GM19463 (cell line): ENCODE measurements at regions not wholly inside any gene's neighbourhood (a gene's known extent, or its start where the extent isn't known, plus 50 kb on each side); places are given as distances from the start of the nearest gene placed in this dataset.

ENCODE experiments used
- ATAC-seq: cut with Tn5 transposase; IDR thresholded peaks from one replicate; pipeline ENCODE4 v1.9.1; 2021; ENCODE audit warnings: mild to moderate bottlenecking, moderate library complexity; ENCODE audit not compliant: unreplicated experiment

DNA sequence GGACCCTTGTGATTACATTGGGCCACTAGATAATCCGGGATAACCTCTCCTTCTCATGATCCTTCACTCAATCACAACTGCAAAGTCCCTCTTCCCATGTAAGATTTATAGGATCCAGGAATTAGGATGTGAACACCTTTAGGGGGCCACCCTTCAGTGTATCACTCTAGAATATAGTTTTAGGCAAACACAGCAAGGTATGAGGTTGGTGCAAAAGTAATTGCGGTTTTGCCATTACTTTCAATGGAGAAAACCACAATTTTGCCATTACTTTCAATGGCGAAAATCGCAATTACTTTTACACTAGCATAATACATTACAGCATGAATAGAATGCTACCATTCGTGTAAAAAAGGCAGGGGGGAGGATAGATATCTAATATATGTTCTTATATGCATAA, 104.0 kb downstream of the BAMBI start:
- ATAC-seq = no peak

DNA sequence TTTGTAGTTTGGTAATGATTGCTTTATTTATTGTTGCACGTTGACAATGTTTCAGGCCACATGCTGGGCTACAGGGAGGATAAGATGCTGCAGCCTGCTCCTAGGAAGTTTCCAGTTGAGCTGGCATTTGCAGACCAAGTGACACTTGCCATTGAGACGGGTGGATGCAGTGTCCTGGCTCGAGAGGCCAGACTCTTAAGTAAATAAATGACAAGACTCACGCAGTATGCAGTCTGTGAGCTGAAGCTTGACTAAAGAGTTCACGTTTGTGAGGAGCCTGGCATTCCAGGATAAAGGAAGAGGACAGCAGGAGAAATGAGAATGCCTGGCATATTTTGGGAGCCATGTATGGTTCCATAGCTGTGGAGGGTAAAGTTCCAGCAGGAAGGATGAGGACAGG, 105.8 kb downstream of the BAMBI start:
- no peak for ATAC-seq

DNA sequence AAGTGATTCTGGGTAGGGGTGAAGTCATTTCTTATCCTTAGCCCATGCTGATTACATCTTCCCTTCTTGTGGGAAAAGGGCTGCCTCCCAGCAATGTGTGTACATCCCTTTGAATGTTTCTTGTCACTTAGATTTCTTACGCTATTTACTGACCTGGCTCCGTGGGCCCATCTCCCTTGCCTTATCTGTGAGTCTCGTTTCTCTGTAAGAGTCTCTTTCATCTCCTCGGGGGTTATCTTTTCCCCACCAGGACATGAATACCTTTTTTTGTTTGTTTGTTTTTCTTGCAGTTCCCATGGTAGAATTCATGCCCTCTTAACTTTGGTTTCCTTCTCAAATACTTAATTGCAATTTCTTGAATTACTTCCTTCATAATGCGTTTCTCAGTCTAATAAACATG, 107.7 kb downstream of the BAMBI start:
- no peak for ATAC-seq

DNA sequence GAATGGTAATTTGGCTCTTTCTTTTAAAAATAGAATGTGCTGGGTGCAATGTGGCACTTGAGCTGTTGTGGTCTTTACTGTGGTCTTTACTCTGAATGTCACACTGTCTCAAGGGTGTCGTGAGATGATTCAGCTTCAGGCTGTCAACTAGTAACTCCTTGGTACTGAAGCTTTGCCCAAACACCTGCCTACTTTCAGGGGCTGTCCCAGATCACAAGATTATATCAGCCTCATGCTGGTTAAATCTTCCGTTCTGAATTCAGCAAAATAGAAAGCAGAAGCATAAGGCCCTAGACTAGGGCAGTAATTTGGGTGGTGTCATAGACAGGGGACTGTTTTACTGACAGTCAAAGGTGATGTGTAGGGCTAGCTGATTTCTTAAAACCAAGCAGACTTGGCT, 110.9 kb downstream of the BAMBI start:
- ATAC-seq = peak; percentile 94

DNA sequence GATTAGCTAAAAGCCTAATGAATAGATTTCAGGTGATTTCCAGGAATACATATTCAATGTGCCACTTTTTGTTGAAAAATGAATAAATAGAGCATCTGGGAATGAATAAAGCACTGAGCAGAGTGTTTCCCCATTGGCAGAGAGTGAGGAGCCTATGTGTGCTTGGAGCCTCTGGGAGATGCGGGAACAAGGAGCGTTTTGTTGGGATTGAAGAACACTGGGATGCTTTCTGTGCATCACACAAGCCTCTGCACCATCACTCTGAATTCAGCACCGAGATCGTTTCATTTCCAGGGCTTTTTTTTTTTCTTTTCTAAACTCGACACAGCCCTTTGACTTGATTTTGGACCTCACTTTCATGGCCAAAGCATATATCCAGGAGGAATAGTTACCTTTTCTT, 111.4 kb downstream of the BAMBI start:
- no peak for ATAC-seq

DNA sequence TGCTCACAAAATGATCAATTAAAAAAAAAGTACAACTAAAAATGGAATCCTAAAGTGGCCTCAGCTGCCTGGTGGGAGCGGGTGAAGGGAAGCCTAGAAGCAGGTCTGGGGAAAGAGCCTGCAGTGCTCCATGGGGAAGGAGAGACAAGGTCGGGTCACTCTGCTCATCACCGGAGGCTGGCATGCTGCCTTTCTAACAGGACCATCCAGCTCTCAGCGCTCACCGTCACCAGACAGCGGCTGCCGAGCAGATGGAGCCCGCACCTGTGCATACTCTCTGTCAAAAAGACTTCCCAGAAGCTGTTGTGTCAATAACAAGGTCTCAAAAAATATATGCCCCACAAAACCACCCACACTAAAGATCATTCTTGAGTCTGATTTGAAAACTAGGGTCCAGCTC, 112.8 kb downstream of the BAMBI start:
- no peak for ATAC-seq

DNA sequence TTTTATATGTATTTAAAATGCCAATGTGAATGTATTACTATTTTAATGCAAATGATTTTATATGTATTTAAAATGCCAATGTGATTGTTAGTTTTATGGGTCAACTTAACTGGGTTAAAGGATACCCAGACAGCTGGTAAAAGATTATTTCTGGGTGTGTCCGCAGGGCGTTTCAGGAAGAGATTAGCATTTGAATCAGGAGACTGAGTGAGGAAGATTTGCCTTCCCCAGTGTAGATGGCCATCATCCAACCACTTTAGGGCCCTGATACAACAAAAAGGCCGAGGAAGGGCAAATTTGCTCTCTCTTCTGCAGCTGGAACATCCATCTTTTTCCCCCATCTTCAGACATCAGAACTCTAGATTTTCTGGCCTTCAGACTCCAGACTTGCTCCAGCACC, 116.2 kb downstream of the BAMBI start:
- no peak for ATAC-seq

DNA sequence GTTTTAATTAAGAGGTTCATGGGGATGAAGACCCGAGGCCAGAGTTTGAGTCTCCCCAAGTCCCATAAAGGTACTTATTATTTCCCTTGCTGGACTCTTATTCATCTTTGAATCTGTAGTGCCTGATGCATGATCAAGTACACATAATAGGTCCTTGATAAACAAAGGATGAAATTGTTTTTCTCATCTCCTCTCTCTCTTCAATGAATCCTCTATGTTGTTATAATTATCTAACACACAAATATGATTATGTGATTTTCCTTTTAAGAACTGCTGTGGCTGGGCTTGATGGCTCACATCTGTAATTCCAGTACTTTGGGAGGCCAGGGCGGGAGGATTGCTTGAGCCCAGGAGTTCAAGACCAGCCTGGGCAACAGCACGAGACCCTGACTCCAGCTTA, 117.7 kb downstream of the BAMBI start:
- no peak for ATAC-seq

DNA sequence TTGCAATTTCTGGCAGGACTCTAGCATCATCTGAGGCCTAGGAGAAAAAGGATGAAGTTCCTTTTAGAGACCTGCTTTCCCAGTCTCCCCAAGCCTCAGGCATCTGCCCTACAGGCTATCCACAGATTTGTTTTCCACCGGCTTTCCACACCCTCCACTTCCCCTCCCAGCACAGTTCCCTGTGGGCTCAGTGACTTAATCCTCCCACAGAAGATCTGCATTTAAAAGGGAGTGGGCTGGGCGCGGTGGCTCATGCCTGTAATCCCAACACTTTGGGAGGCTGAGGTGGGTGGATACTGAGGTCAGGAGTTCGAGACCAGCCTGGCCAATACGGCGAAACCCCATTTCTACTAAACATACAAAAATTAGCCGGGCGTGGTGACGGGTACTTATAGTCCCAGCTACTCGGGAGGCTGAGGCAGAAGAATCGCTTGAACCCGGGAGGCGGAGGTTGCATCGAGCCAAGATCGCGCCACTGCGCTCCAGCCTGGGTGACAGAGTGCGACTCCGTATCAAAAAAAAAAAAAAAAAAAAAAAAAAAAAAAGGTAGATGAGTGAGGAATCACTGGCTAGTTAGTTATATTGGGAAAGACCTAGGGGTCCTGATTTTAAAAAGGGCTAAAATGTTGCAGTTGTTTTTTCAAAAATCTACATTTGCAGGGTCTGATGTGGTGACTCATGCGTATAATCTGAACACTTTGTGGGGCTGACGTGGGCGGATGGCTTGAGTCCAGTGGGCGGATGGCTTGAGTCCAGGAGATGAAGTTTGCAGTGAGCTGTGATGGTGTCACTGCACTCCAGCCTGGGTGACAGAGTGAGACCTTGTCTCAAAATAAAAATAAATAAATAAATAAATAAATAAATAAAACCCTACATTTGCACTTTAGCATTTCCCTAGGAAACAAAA, 119.5 kb downstream of the BAMBI start:
- ATAC-seq = no peak

DNA sequence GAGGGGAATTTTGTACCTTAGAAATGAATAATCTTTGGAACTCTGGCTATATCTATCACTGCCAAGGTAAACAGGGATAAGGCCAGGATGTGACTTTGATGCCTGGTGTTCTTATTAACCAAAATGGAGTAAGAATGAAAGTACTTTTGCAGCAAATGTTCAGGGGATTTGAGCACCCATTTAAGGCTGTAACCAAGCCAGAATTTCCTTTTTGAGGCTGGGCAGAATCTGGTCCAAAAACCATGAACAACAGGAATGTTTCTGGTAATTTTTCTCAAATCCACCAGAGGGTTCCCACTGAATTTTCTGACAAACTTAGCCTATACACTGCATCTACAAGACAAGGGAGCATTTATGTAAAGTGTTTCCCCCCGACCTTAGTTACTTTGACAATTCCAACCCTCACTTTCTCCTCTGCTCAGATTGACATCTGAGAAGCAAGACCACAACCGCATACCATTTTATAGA, 120.6 kb downstream of the BAMBI start:
- ATAC-seq = no peak

DNA sequence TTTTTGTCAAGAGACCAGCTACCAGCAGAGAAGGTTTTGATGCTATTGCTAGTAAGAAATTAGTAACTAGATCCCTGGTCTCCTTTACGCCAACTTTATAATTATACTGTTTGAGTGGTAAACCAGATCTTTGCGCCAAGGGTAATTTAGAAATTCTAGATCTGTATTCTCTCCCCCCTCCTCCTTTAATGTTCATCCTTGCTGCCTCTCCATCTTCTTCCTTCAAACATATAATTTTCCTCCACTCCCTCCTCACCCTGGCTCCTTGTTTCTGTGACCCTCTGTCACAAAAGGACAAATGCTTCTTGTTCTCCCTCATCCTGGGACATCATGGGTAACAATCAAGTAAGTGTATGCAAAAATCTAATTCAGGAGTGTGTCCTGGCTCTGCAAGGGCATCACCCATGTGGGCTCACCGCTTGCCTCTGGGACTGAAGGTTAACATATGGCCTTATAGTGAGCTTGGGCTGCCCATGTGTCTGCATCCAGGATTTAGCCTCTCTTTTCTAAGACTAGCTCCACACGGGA, 121.2 kb downstream of the BAMBI start:
- ATAC-seq = no peak

DNA sequence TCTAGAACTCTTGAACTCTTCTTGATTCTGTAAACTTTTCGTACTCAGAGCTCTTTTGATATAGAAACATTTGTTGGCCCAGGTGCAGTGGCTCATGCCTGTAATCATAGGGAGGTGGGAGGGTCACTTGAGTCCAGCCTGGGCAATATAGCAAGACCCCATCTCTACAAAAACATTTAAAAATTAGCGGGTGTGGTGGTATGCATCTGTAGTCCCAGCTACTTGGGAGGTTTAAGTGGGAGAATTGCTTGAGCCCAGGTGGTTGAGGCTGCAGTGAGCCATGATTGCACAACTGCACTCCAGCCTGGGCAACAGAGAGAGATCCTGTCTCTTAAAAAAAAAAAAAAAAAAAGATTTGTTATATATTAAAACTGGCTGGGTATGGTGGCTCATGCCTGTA, 121.6 kb downstream of the BAMBI start:
- ATAC-seq = no peak

DNA sequence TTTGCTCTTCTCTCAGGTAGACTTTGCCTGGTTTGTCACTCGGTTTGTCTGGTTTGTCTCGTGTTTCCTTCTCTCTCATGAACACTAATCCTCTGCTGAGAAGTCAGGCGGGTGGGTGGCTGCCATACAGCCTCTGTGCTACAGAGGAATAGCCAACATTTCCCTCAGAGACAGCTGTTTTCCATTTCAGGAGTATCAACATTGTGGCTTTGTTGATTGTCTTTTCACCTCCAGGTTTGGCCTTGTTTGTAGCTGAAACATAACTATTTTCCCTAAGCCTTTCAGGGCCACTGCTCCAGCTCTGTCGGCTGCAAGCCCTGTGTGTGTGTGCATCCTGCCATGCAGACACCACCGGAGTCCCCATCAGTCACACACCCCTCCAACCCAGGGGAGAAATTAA, 122.8 kb downstream of the BAMBI start:
- no peak for ATAC-seq

DNA sequence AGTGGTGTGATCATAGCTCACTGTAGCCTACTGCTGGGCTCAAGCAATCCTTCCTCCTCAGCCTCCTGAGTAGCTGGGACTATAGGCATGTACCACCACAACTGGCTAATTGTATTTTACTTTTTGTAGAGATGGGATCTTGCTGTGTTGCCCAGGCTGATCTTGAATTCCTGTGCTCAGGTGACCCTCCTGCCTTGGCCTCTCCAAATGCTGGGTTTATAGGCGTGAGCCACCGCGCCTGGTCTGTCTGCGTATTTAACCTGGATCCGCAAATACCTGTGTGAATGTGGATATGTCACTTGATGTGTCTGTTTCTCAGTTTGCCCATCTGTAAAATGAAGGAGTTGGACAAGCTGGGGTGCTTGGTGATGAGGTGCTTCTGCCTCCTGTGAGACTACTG, 123.9 kb downstream of the BAMBI start:
- ATAC-seq = no peak

DNA sequence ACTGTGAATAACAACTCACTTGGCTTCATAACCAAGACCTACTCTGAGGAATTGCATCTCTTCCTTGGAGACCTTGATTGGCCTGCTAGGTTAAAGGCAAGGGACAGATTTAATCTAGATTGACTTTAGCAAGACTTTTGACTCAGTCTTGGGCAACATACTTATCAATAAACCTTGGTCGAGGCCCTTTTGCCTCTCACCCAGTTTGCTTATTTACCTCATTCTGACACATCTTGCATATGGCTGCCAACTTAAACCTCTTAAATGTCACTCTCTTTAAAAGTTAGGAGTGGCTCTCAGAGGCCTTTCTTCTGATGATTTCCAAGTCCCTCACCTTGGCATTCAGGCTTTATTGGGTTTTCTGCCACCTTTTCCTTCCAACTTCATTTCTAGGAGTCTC, 124.5 kb downstream of the BAMBI start:
- no peak for ATAC-seq

DNA sequence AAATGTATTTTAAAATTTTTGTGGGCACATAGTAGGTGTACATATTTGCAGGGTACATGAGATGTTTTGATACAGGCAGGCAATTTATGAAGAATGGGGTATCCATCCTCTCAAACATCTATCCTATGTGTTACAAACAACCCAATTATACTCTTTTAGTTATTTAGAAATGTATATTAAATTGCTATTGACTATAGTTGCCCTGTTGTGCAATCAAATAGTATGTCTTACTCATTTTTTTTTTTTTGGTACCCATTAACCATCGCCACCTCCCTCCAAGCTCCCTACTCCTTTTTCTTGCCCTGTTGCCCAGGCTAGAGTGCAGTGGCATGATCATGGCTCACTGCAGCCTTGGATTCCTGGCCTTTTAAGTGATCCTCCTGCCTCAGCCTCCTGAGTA, 128.1 kb downstream of the BAMBI start:
- ATAC-seq = no peak

DNA sequence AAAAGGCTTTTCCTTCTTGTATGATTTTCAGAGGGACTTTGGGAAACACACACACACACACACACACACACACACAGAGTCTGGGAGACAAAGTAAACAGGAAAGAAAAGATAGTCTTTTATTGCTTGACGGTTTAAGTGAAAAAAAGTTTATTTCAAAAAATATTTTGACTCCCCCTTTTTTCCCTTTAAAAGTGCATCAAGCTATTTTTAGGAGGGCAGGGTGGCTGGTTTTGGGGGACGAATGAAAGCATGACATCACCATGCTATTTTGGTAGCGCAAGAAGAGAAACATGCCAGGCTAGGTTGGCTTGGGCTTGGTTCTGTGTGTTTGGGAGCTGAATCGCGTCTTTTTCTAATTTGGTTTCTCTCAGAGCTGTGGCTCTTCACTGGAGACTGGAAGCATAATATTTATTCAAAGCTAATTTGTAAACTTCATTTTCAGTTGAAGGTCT, 129.2 kb downstream of the BAMBI start:
- ATAC-seq = no peak

DNA sequence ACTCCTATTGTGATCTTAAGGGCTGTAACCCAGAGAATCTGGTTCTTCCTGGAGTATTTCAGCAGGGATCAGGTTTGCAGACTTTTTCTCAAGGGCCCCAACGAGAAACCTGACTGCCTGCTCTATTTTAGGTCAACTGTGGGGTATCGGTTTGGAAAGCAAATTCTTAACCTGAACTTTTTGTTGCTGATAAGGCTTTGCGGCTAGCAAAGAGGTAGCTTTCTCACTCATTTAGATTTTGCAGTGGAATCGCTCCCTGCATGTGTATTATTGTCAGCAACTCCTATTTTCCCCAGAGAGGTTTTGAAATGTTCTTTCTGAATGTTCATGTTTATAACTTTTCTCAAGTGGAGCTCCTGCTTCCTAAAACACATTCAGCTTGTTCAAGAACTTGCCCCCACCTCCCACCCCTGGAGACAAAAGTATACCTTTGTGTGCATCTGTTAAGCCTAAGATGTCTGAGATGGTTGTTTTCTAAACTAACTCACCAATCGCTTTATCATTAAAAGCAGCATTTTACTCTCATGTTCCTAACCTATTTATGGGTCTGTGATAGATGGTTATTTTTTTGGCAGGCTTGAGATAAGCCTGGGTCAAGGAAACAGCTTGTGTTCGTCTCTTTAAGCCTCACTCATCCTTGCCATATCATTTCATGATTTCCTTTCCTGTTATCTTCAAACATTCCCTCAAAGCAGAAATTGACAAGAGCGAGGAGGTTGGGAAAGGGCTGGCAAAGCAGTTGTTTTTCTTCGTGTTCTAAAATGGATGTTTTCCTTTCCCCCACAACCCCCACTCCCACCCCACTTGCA, 129.8 kb downstream of the BAMBI start:
- no peak for ATAC-seq

DNA sequence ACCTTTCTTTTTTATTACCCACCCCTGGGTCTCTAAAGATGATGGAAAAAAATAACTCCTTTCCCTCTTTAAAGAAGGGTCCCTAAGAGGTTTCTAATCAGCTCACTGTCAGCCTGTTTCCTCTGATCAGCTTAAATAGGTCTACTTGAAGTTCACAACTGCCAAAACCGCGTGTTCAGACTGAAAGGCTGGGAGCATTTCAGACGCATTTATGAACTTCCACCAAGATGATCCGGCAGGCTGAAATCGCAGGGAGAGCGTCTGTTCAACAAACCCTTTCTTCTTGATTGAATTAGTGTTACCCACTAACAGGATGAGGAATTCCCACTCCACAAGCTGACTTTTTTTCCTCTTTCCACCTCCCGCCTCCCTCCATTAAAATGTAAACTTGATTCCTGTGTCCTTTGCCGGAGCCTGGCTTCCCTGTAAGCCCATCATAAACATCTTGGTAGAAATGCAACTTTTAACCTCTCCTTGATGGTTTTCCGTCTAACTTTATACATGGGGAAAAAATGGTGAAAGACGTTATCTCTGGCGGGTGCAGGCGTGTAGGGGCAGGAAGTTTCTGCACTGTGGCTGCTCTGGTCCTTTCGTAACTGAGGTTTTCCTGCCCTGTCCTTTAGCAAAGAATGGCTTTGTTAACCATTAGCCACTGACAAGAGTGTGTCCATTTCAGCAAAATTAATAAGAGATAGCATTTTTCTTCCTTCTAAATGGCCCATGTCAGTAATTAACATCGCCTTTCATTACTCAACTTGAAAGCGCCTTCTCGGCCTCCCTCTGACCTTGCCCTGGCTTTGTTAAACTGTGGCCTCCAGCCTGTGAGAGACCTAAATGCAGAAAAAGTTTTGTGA, 130.7 kb downstream of the BAMBI start:
- peak; percentile 74 for ATAC-seq

DNA sequence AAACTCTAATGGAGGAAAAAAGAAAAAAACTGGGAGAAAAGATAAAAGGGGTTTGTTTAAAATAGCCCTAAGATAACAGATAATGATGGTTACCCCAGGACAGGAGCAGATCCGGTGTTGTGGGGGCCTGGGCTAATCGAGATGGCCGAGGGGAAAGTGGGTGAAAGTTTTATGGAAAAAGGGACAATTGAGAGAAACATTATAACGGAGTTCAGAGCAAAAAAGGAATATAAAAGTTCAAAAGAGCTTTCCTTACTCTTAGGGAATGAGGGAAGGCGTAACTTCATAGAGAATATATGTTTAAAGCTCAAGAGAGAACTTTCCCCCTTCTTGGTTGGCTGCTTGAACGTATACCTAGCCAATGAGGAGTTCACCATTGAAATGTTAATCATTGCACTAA, 131.4 kb downstream of the BAMBI start:
- no peak for ATAC-seq
